Skeletal muscle tissue (tissue), 3 donors: ENCODE measurements at regions not wholly inside any gene's neighbourhood (a gene's known extent, or its start where the extent isn't known, plus 50 kb on each side); places are given as distances from the start of the nearest gene placed in this dataset.
"Not testable (repeated sequence)": the region's sequence is repeated elsewhere in the genome, so short reads cannot be mapped to it uniquely, and the experiment has no call there.

ENCODE experiments used
- H3K27ac ChIP-seq: one replicate; pipeline ENCODE4 v1.7.0; 2013; ENCODE audit warnings: mild to moderate bottlenecking, low read depth, low read length, inconsistent platforms
- H3K27me3 ChIP-seq, 3 donors: one replicate each; pipeline ENCODE4 v1.7.0; 2013; ENCODE audit warnings: low read length in 3 of 3; ENCODE audit not compliant: control insufficient read depth in 3 of 3, insufficient read depth in 3 of 3
- H3K36me3 ChIP-seq, 3 donors: one replicate each; pipeline ENCODE4 v1.7.0; 2013; ENCODE audit warnings: low read length in 3 of 3; ENCODE audit not compliant: control insufficient read depth in 3 of 3, insufficient read depth in 3 of 3
- H3K4me1 ChIP-seq, 3 donors: one replicate each; pipeline ENCODE4 v1.7.0; 2013; ENCODE audit warnings: low read length in 3 of 3, mild to moderate bottlenecking in 3 of 3; ENCODE audit not compliant: control insufficient read depth in 3 of 3, insufficient read depth in 3 of 3
- H3K4me3 ChIP-seq, 3 donors: one replicate each; pipeline ENCODE4 v1.7.0; 2013; ENCODE audit warnings: low read length in 3 of 3
- H3K9ac ChIP-seq, 3 donors: one replicate each; pipeline ENCODE4 v1.7.0; 2013; ENCODE audit warnings: low read length in 3 of 3, mild to moderate bottlenecking in 3 of 3, moderate library complexity in 2 of 3, low read depth in 1 of 3
- H3K9me3 ChIP-seq, 3 donors: one replicate each; pipeline ENCODE4 v1.7.0; 2013; ENCODE audit warnings: low read length in 3 of 3; ENCODE audit not compliant: control insufficient read depth in 3 of 3
- donor health status: Osteomylitis.

DNA sequence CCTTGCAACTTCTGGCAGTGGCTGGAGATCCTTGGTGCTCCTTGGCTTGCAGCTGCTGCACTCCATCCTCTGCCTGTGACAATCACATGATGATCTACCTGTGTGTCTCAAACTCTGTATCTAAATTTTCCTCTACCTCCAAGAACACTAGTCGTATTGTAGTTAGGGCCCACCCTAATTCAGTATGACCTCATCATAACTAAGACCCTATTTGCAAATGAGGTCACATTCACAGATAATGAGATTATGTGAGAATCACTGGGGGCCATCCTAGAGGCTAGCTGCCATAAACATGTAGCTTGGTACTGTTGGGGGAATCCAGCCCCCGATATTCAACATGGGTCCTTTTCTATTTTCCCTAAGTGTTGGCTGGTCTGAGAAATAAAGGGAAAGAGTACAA, 183.0 kb upstream of the SMLR1 start:
- no peak overlapping the region for H3K4me3 ChIP-seq
- H3K9me3 ChIP-seq = peaks cover 0 to 3% (median 0%) of the 10 kb centered on the region in 3 donors
- no peak overlapping the region for H3K27ac ChIP-seq
- H3K9ac ChIP-seq = no peak overlapping the region
- H3K36me3 ChIP-seq = no peaks in the 10 kb centered on the region
- H3K27me3 ChIP-seq = no peaks in the 10 kb centered on the region
- H3K4me1 ChIP-seq = no peaks in the 10 kb centered on the region

DNA sequence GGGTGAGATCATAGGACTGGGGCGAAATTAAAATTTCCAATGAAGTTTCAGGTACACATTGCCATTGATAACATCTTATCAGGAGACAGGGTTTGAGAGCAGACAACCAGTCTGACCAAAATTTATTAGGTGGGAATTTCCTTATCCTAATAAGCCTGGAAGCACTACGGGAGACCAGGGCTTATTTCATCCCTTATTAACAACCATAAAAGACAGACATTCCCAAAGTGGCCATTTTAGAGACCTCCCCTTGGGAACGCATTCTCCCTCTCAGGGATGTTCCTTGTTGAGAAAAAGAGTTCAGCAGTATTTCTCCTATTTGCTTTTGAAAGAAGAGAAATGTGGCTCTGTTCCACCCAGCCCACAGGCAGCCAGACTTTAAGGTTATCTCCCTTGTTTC, 182.4 kb upstream of the SMLR1 start:
- H3K4me3 ChIP-seq, H3K4me1 ChIP-seq, H3K9me3 ChIP-seq, H3K36me3 ChIP-seq, H3K9ac ChIP-seq, H3K27me3 ChIP-seq, H3K27ac ChIP-seq: not testable (repeated sequence)

DNA sequence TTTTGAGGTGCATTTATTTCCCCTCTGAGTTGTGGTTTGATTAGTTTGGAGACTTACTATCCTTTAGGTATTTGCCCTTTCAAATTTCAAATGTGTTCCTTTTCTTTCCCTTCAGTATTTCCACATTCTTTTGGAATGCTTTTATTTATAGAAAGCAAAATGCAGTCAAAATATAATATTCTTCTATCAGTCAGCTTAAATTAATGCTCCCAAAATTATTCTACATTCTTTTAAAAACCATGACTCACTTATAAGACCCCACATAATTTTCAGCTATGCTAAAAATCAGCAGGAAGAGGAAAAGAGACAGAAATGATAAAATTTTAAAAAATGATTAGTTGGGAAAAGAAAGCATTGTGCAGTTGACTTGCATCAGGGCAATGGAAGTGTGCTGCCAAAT, 180.0 kb upstream of the SMLR1 start:
- Histone ChIP-seq H3K9me3 (peaks cover 0 to 3% (median 0%) of the 10 kb centered on the region in 3 donors), H3K4me3 (no peak overlapping the region)

DNA sequence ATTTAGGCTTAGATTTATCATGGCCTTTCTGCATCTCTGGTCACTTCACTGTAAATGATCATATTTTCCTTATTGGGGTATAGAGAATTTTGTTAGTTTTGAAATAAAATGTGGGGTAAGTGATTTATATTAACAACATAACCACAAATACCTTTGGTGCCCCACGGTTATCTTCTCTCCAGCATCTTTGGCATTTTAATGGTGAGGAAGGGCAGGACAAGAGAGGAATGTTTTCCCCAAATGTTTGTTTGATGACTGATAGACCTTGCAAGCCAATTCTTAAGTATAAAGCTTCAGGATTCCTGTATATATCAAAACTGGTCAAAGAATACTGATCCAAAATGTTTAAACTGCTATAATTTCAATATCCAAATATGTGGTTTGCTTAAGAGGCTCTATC, 171.6 kb upstream of the SMLR1 start:
- no peak overlapping the region for H3K9ac ChIP-seq
- H3K36me3 ChIP-seq = no peaks in the 10 kb centered on the region
- no peak overlapping the region for H3K27ac ChIP-seq
- no peaks in the 10 kb centered on the region for H3K4me1 ChIP-seq
- no peaks in the 10 kb centered on the region for H3K9me3 ChIP-seq
- H3K27me3 ChIP-seq = no peaks in the 10 kb centered on the region
- H3K4me3 ChIP-seq = no peak overlapping the region

More for the DNA sequence above, 180.0 kb upstream of the SMLR1 start:
- H3K9ac ChIP-seq = no peak overlapping the region
- no peaks in the 10 kb centered on the region for H3K4me1 ChIP-seq
- H3K27ac ChIP-seq = no peak overlapping the region
- no peaks in the 10 kb centered on the region for H3K27me3 ChIP-seq
- H3K36me3 ChIP-seq = no peaks in the 10 kb centered on the region

DNA sequence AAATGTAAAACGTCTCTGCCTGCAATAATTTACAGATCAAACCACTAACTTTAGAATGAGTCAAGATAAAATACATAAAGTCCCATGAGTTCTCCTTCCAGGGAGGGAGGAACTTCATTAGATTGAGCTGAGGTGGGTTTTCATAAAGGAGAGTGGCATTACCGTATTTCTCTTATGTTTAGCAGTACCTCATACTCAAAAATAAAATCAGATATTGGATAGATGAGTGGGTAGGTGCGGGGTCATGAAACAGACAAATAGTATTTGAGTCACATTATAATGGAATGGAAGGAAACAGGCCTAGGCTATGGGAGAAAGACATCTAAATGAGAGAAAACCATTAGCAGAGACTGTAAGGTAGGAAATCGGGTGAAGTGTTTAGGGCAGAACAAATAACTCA, 166.1 kb upstream of the SMLR1 start:
- H3K9me3 ChIP-seq = no peaks in the 10 kb centered on the region
- H3K27me3 ChIP-seq = no peaks in the 10 kb centered on the region
- no peak overlapping the region for H3K4me3 ChIP-seq
- no peak overlapping the region for H3K9ac ChIP-seq
- H3K27ac ChIP-seq = no peak overlapping the region
- H3K4me1 ChIP-seq = no peaks in the 10 kb centered on the region
- no peaks in the 10 kb centered on the region for H3K36me3 ChIP-seq

DNA sequence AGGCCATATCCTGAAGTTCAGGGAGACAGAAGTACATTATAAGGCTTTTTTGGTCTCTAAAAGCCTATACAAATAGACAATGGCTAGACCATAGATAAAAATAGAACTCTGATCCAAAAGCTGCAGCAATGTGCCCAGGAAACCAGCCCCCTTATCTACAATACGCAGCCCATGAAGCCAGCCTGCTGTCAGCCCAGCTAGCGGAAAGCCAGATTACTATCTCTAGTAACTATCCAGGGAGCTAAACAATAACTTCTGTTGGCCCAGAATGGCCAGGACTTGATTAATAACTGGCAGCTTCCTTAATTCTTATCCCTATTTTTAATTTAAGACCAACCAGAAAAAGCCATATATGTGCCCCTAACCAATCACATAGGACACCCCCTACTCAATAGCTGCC, 160.4 kb upstream of the SMLR1 start:
- H3K4me3 ChIP-seq = no peak overlapping the region
- H3K27me3 ChIP-seq = no peaks in the 10 kb centered on the region
- H3K27ac ChIP-seq = no peak overlapping the region
- H3K9ac ChIP-seq = no peak overlapping the region
- no peaks in the 10 kb centered on the region for H3K9me3 ChIP-seq
- no peaks in the 10 kb centered on the region for H3K4me1 ChIP-seq
- H3K36me3 ChIP-seq = no peaks in the 10 kb centered on the region

DNA sequence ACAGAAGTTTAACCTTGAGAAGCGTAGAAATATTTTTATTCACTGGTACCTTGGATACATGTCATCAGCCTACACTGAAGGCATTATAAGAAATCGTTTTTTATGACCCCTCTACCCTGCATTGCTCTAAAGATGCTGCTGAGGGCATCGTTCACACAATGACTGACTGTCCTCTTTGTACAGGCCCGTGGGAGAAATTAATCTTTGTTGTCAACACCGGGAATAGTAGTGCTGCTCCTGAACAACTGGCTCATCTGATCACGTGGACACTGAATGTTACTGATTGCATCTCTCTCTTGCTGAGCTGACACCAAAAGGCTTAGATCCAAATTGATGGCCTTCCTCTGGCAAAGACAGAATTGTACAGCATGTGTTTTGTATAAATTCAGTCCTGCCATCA, 157.1 kb upstream of the SMLR1 start:
- no peaks in the 10 kb centered on the region for H3K9me3 ChIP-seq
- H3K36me3 ChIP-seq = no peaks in the 10 kb centered on the region
- H3K4me1 ChIP-seq = no peaks in the 10 kb centered on the region
- no peaks in the 10 kb centered on the region for H3K27me3 ChIP-seq
- no peak overlapping the region for H3K9ac ChIP-seq
- no peak overlapping the region for H3K27ac ChIP-seq
- no peak overlapping the region for H3K4me3 ChIP-seq

DNA sequence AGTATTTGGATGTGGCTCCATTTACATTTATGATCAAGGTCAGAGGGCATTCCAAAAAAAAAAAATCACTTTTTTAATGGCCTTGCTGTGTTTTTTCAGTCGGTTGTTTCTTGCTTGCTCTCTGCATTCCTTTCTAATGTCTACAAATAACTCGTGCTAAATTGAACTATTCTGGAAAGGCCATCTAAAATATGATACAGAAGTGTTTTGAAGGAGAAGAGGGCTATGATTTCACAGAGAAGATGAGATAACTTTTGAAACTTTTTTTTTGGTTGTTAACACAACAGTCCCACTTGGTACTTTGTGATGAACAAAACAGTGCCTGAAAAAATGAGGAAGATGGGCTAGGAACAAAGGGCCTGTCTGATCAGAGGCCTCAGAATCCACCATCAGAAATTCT, 156.1 kb upstream of the SMLR1 start:
- H3K4me3 ChIP-seq = peak overlapping the region in 1 of 3 donors; percentile 15
- H3K27ac ChIP-seq = peak overlapping the region; percentile 27
- H3K9ac ChIP-seq = no peak overlapping the region
- no peaks in the 10 kb centered on the region for H3K9me3 ChIP-seq
- H3K4me1 ChIP-seq = no peaks in the 10 kb centered on the region
- H3K27me3 ChIP-seq = no peaks in the 10 kb centered on the region
- H3K36me3 ChIP-seq = no peaks in the 10 kb centered on the region

DNA sequence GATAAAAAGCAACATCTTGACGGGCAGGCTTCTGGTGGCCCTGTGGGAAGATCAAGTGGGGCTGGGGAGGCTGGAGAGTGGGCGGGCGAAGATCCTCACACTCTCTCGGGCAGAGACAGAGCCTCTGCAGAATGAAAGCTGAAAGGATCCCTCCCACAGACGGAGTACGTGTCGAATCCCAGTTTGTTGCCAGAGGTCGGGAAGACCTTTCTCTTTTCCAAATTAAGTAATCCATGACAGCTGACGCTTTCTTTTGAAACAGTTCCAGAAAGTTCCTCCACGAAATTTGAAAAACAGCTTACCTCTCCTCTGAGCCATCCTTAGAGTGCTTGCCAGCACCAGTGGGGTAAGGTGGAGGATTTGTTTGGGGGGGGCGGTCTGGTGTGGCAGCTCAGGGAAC, 155.6 kb upstream of the SMLR1 start:
- H3K9me3 ChIP-seq = no peaks in the 10 kb centered on the region
- H3K4me1 ChIP-seq = no peaks in the 10 kb centered on the region
- no peak overlapping the region for H3K9ac ChIP-seq
- peak overlapping the region; percentile 27 for H3K27ac ChIP-seq
- H3K36me3 ChIP-seq = no peaks in the 10 kb centered on the region
- peak overlapping the region in 1 of 3 donors; percentile 15 for H3K4me3 ChIP-seq
- H3K27me3 ChIP-seq = no peaks in the 10 kb centered on the region

DNA sequence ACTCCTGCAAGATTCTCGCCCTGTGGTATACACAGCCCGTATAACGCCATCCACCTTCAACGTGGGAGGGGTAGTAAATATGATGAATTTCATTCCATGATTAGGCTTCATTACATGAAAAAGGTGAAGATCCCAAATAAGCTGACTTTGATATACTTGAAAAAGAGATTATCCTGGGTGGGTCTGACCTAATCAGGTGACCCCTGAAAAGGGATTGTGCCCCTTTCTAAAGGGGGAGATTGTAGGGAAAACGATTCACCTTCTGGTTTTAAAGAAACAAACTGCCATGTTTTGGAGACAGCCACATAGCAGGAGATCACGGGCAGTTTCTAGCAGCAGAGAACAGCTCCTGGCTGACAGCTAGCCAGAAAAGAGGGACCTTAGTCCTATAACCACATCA, 155.1 kb upstream of the SMLR1 start:
- Histone ChIP-seq H3K4me3 (no peak overlapping the region), H3K27ac (no peak overlapping the region), H3K36me3 (no peaks in the 10 kb centered on the region), H3K4me1 (no peaks in the 10 kb centered on the region), H3K9ac (no peak overlapping the region), H3K27me3 (no peaks in the 10 kb centered on the region), H3K9me3 (peaks cover 0 to under 1% (median 0%) of the 10 kb centered on the region in 3 donors)

DNA sequence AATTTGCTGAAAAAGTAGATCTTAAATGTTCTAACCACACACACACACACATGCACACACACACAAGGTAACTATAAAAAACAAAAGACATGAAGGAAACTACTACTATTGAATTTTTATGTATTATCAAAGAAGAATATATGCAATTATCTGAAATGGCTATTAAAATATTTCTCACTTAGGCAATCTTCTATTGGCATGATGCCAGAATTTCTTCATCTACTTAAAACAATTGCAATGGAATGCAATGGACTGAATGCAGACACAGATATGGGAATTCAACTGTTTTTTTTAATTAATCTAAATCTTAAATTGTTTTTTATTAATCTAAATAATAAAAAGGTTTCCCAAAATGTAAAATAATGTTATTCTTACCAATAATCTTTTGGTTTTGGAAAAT, 152.6 kb upstream of the SMLR1 start:
- H3K4me1 ChIP-seq = no peaks in the 10 kb centered on the region
- no peak overlapping the region for H3K4me3 ChIP-seq
- H3K27ac ChIP-seq = no peak overlapping the region
- H3K27me3 ChIP-seq = no peaks in the 10 kb centered on the region
- no peak overlapping the region for H3K9ac ChIP-seq
- no peaks in the 10 kb centered on the region for H3K36me3 ChIP-seq
- peaks cover 0 to 8% (median 0%) of the 10 kb centered on the region in 3 donors for H3K9me3 ChIP-seq
